ENCODE measurements at regions not wholly inside any gene's neighbourhood (a gene's known extent, or its start where the extent isn't known, plus 50 kb on each side); places are given as distances from the start of the nearest gene placed in this dataset.
A peak's percentile ranks its signal among the peaks of the same experiment; 100 is the strongest.

DNA sequence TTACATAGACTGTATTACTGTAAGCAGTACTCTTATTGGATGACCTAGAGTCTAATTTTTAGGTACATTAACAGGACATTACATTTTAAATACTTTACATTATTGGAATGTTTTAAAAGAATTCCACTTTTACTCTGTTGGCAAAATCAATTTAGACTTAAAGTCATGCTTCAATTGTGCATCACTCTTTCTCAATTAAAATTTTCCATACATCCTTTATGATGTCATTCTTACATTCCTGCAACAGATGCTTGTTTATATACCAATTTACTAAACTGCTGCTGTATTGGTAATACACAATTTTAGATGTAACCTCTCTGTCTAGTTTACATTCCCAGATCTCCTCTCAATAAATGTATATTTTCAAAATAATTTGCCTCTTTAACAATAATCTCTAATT lies 440.1 kb downstream of the ZEB2 start:
- ChIA-PET CTCF (no interaction called here), POLR2A (ENCODE audit: low non-redundant PET) (no interaction called here)
- DNase-seq (ENCODE audit: low spot score), result no peak
- no peaks in the 10 kb centered on the region for H3K27me3 ChIP-seq (replicated peaks; ENCODE audit: insufficient read depth, low read depth, low read length, poor library complexity)
- no TSS peak for BruUV-seq (replicated peaks)
- no peaks in the 10 kb centered on the region for H3K36me3 ChIP-seq (ENCODE audit: insufficient read depth, low read length, poor library complexity, severe bottlenecking)
- H3K4me3 ChIP-seq (ENCODE audit: low read depth, low read length, poor library complexity, severe bottlenecking), result no peak overlapping the region
- intact Hi-C loops (cut with micrococcal nuclease; ENCODE audit: unreplicated experiment), result no loop called here
- peaks cover 21% of the 10 kb centered on the region for H3K4me1 ChIP-seq (ENCODE audit: insufficient read depth, low read length, poor library complexity, severe bottlenecking)
- H3K9me3 ChIP-seq (ENCODE audit: low read depth, low read length, poor library complexity, severe bottlenecking), result no peaks in the 10 kb centered on the region
- TF ChIP-seq, protein P1, sequence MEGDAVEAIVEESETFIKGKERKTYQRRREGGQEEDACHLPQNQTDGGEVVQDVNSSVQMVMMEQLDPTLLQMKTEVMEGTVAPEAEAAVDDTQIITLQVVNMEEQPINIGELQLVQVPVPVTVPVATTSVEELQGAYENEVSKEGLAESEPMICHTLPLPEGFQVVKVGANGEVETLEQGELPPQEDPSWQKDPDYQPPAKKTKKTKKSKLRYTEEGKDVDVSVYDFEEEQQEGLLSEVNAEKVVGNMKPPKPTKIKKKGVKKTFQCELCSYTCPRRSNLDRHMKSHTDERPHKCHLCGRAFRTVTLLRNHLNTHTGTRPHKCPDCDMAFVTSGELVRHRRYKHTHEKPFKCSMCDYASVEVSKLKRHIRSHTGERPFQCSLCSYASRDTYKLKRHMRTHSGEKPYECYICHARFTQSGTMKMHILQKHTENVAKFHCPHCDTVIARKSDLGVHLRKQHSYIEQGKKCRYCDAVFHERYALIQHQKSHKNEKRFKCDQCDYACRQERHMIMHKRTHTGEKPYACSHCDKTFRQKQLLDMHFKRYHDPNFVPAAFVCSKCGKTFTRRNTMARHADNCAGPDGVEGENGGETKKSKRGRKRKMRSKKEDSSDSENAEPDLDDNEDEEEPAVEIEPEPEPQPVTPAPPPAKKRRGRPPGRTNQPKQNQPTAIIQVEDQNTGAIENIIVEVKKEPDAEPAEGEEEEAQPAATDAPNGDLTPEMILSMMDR (conservative IDR thresholded peaks at IDR 0.05; ENCODE audit: low read depth, low read length), result no peak
- no peak for TF ChIP-seq EZH2 (IDR thresholded peaks at IDR 0.05; ENCODE audit: borderline replicate concordance, low read depth, low read length, poor library complexity, severe bottlenecking)
- H3K27ac ChIP-seq (ENCODE audit: low read depth, low read length, poor library complexity, severe bottlenecking), result no peak overlapping the region

DNA sequence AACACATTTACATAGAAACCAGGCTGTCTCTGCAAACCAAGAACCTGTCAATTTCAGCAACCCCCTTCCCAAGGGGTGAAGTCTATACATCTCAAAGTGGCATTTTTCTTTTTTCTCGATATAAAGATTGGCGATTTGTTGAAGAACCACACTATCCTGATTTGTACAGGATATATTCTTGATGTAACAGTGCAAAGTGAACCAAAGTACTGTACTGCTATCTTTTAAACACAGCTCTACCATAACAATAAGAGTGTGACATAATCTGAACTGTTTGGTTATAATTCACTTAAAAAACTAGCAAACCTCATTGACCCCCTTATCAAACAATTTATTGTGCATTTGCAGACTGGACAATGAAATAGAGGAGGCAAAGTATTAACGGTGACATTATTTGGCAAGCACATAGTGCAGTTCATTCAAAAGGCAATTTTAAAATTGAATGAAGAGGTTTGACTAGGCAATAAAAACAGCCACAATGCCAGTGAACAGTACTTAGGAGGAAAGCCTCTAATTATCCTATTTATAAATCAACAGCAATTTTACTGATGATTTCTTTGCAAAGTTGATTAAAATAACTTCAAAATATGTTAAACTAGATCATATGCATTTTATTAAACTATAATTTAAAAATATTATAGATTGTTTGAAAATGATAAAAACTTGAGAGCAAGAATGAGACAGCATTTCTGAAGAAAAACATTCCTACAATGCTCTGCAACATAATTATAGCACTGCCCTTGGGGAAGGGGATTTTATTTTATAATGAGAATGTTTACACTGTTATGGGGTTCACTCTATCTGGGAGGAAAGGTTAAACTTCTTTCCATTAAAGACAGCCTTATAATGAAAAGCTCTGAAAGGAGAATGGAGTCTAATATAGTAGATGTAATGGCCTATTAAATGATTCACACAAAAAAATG lies 440.9 kb downstream of the ZEB2 start:
- no TSS peak for BruUV-seq (replicated peaks)
- no peak overlapping the region for H3K4me3 ChIP-seq (ENCODE audit: low read depth, low read length, poor library complexity, severe bottlenecking)
- intact Hi-C loops (cut with micrococcal nuclease; ENCODE audit: unreplicated experiment), result no loop called here
- no peaks in the 10 kb centered on the region for H3K36me3 ChIP-seq (ENCODE audit: insufficient read depth, low read length, poor library complexity, severe bottlenecking)
- no peaks in the 10 kb centered on the region for H3K9me3 ChIP-seq (ENCODE audit: low read depth, low read length, poor library complexity, severe bottlenecking)
- TF ChIP-seq, protein P1 (conservative IDR thresholded peaks at IDR 0.05; ENCODE audit: low read depth, low read length), result no peak
- no peak for TF ChIP-seq EZH2 (IDR thresholded peaks at IDR 0.05; ENCODE audit: borderline replicate concordance, low read depth, low read length, poor library complexity, severe bottlenecking)
- DNase-seq (ENCODE audit: low spot score), result peak; percentile 14
- ChIA-PET CTCF (no interaction called here), POLR2A (ENCODE audit: low non-redundant PET) (no interaction called here)
- no peak overlapping the region for H3K27ac ChIP-seq (ENCODE audit: low read depth, low read length, poor library complexity, severe bottlenecking)
- no peaks in the 10 kb centered on the region for H3K27me3 ChIP-seq (replicated peaks; ENCODE audit: insufficient read depth, low read depth, low read length, poor library complexity)
- H3K4me1 ChIP-seq (ENCODE audit: insufficient read depth, low read length, poor library complexity, severe bottlenecking), result peaks cover 21% of the 10 kb centered on the region

DNA sequence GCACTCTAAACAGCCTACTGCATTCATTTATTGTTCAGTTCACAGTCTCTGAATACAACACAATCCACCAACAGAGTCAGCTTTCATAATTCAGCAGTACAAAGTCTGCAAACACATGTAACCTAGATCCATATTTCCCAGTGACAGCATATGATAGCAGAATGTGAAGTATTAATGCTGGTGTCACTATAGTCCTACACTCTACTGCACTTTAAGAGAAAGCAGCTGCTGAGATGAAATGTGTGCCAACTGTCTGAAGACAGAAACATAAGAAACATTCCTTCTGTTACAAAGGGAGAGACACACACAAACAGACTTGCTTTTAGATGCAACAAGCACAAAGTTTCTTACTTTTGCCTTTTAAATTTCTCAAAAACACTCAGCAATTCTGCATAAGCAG lies 441.8 kb downstream of the ZEB2 start:
- Histone ChIP-seq H3K27me3 (replicated peaks; ENCODE audit: insufficient read depth, low read depth, low read length, poor library complexity) (no peaks in the 10 kb centered on the region), H3K9me3 (ENCODE audit: low read depth, low read length, poor library complexity, severe bottlenecking) (no peaks in the 10 kb centered on the region), H3K4me1 (ENCODE audit: insufficient read depth, low read length, poor library complexity, severe bottlenecking) (peaks cover 21% of the 10 kb centered on the region), H3K36me3 (ENCODE audit: insufficient read depth, low read length, poor library complexity, severe bottlenecking) (no peaks in the 10 kb centered on the region), H3K27ac (ENCODE audit: low read depth, low read length, poor library complexity, severe bottlenecking) (no peak overlapping the region), H3K4me3 (ENCODE audit: low read depth, low read length, poor library complexity, severe bottlenecking) (no peak overlapping the region)
- no TSS peak for BruUV-seq (replicated peaks)
- no peak for DNase-seq (ENCODE audit: low spot score)
- TF ChIP-seq EZH2 (IDR thresholded peaks at IDR 0.05; ENCODE audit: borderline replicate concordance, low read depth, low read length, poor library complexity, severe bottlenecking), result no peak
- TF ChIP-seq, protein P1 (conservative IDR thresholded peaks at IDR 0.05; ENCODE audit: low read depth, low read length), result no peak
- ChIA-PET CTCF (no interaction called here), POLR2A (ENCODE audit: low non-redundant PET) (no interaction called here)
- intact Hi-C loops (cut with micrococcal nuclease; ENCODE audit: unreplicated experiment), result no loop called here
